Ascending aorta (tissue), 2 donors: ENCODE measurements at regions not wholly inside any gene's neighbourhood (a gene's known extent, or its start where the extent isn't known, plus 50 kb on each side); places are given as distances from the start of the nearest gene placed in this dataset.
"Not testable (repeated sequence)": the region's sequence is repeated elsewhere in the genome, so short reads cannot be mapped to it uniquely, and the experiment has no call there.

Source experiments
- DNase-seq, 2 donors: peaks; one replicate each; pipeline ENCODE4 v3.0.0-alpha.2; 2019; ENCODE audit warnings: low spot score in 2 of 2
- H3K27ac ChIP-seq, 2 donors: fragments of 200-600 bp; sonication (generic); one replicate each; pipeline ENCODE4 v1.5.1; 2016 to 2017; ENCODE audit warnings: mild to moderate bottlenecking in 1 of 2
- H3K27me3 ChIP-seq: fragments of 200-600 bp; sonication (generic); one replicate; pipeline ENCODE4 v1.5.1; 2017
- H3K36me3 ChIP-seq, 2 donors: fragments of 200-600 bp; sonication (generic); one replicate each; pipeline ENCODE4 v1.5.1; 2016
- H3K4me1 ChIP-seq, 2 donors: fragments of 200-600 bp; sonication (generic); one replicate each; pipeline ENCODE4 v1.5.1; 2016 to 2017; ENCODE audit warnings: mild to moderate bottlenecking in 1 of 2
- H3K4me3 ChIP-seq, 2 donors: fragments of 200-600 bp; sonication (generic); one replicate each; pipeline ENCODE4 v1.5.1; 2016 to 2017; ENCODE audit warnings: mild to moderate bottlenecking in 1 of 2
- H3K9me3 ChIP-seq, 2 donors: fragments of 200-600 bp; sonication (generic); one replicate each; pipeline ENCODE4 v1.5.1; 2016
- intact Hi-C: fragments of 100-400 bp; cut with DNase I; formaldehyde crosslinking; loops from one replicate; pipeline ENCODE4 v1.15.1; 2023
- TF ChIP-seq, protein P1 (sequence below), 3 experiments: fragments of 200-600 bp in 2 of 3; fragments of 450-650 bp in 1 of 3; sonication (generic) in 2 of 3; IDR thresholded peaks; one replicate each; pipeline ENCODE4 v1.5.1; 2016 to 2019; ENCODE audit warnings: antibody characterized with exemption in 3 of 3, mild to moderate bottlenecking in 1 of 3, moderate library complexity in 1 of 3

GRCh38 chr2:67179526-67179925, 217.6 kb upstream of the ETAA1 start:
- no peaks in the 10 kb centered on the region for H3K9me3 ChIP-seq
- intact Hi-C loops: no loop called here
- no peaks in the 10 kb centered on the region for H3K4me1 ChIP-seq
- DNase-seq: no peak
- no peaks in the 10 kb centered on the region for H3K36me3 ChIP-seq
- H3K4me3 ChIP-seq: no peak overlapping the region
- TF ChIP-seq, protein P1, sequence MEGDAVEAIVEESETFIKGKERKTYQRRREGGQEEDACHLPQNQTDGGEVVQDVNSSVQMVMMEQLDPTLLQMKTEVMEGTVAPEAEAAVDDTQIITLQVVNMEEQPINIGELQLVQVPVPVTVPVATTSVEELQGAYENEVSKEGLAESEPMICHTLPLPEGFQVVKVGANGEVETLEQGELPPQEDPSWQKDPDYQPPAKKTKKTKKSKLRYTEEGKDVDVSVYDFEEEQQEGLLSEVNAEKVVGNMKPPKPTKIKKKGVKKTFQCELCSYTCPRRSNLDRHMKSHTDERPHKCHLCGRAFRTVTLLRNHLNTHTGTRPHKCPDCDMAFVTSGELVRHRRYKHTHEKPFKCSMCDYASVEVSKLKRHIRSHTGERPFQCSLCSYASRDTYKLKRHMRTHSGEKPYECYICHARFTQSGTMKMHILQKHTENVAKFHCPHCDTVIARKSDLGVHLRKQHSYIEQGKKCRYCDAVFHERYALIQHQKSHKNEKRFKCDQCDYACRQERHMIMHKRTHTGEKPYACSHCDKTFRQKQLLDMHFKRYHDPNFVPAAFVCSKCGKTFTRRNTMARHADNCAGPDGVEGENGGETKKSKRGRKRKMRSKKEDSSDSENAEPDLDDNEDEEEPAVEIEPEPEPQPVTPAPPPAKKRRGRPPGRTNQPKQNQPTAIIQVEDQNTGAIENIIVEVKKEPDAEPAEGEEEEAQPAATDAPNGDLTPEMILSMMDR (IDR thresholded peaks at IDR 0.05): no peak
- H3K27ac ChIP-seq: no peak overlapping the region
- no peaks in the 10 kb centered on the region for H3K27me3 ChIP-seq

GRCh38 chr2:67180841-67181240, 216.3 kb upstream of the ETAA1 start:
- no peaks in the 10 kb centered on the region for H3K9me3 ChIP-seq
- TF ChIP-seq, protein P1 (IDR thresholded peaks at IDR 0.05): no peak
- no peak for DNase-seq
- H3K4me3 ChIP-seq: no peak overlapping the region
- H3K27ac ChIP-seq: no peak overlapping the region
- H3K27me3 ChIP-seq: no peaks in the 10 kb centered on the region
- no peaks in the 10 kb centered on the region for H3K36me3 ChIP-seq
- intact Hi-C loops: no loop called here
- H3K4me1 ChIP-seq: no peaks in the 10 kb centered on the region

DNA sequence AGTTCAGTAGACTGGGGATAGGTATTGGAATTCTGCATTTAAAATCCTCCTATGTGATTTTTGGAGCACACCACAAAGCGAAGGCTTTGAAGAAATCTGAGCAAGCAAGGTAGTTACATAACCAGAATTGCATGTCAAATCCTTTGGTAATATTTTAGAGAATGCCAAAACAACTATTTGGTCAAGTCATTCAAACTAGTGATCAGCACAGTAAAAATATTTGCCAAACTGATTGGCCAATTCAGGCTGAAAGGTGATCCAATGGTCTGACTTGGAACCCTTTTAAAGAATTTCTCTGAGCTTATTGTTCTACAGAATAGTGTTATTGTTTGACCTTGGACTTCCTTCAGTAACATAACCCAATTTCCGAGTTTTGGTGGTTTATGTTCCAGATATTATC, 214.2 kb upstream of the ETAA1 start:
- no peaks in the 10 kb centered on the region for H3K36me3 ChIP-seq
- intact Hi-C loops: no loop called here
- TF ChIP-seq, protein P1 (IDR thresholded peaks at IDR 0.05): no peak

GRCh38 chr2:67186326-67186725, 210.8 kb upstream of the ETAA1 start:
- no peaks in the 10 kb centered on the region for H3K4me1 ChIP-seq
- no peak overlapping the region for H3K4me3 ChIP-seq
- no peaks in the 10 kb centered on the region for H3K9me3 ChIP-seq
- no peak for DNase-seq
- H3K36me3 ChIP-seq: no peaks in the 10 kb centered on the region
- H3K27me3 ChIP-seq: no peaks in the 10 kb centered on the region
- intact Hi-C loops: no loop called here
- no peak overlapping the region for H3K27ac ChIP-seq
- TF ChIP-seq, protein P1 (IDR thresholded peaks at IDR 0.05): no peak

More for the DNA sequence above, 214.2 kb upstream of the ETAA1 start:
- no peak overlapping the region for H3K4me3 ChIP-seq
- no peak overlapping the region for H3K27ac ChIP-seq
- DNase-seq: no peak
- no peaks in the 10 kb centered on the region for H3K9me3 ChIP-seq
- H3K27me3 ChIP-seq: no peaks in the 10 kb centered on the region
- no peaks in the 10 kb centered on the region for H3K4me1 ChIP-seq

GRCh38 chr2:67186871-67187270, 210.3 kb upstream of the ETAA1 start:
- Histone ChIP-seq H3K9me3 (no peaks in the 10 kb centered on the region), H3K27me3 (no peaks in the 10 kb centered on the region), H3K27ac (no peak overlapping the region), H3K4me3 (no peak overlapping the region), H3K36me3 (no peaks in the 10 kb centered on the region), H3K4me1 (no peaks in the 10 kb centered on the region)
- TF ChIP-seq, protein P1 (IDR thresholded peaks at IDR 0.05): no peak
- intact Hi-C loops: no loop called here
- DNase-seq: no peak

- DNase-seq: not testable (repeated sequence)
Measured at GRCh38 chr2:67195327-67195726, 201.8 kb upstream of the ETAA1 start.

More at GRCh38 chr2:67195327-67195726, 201.8 kb upstream of the ETAA1 start:
- H3K4me1 ChIP-seq, H3K9me3 ChIP-seq, H3K27ac ChIP-seq, H3K4me3 ChIP-seq, H3K27me3 ChIP-seq, H3K36me3 ChIP-seq, intact Hi-C loops: not testable (repeated sequence)
